ENCODE measurements at regions not wholly inside any gene's neighbourhood (a gene's known extent, or its start where the extent isn't known, plus 50 kb on each side); places are given as distances from the start of the nearest gene placed in this dataset.
"Not testable (repeated sequence)": the region's sequence is repeated elsewhere in the genome, so short reads cannot be mapped to it uniquely, and the experiment has no call there.

DNA sequence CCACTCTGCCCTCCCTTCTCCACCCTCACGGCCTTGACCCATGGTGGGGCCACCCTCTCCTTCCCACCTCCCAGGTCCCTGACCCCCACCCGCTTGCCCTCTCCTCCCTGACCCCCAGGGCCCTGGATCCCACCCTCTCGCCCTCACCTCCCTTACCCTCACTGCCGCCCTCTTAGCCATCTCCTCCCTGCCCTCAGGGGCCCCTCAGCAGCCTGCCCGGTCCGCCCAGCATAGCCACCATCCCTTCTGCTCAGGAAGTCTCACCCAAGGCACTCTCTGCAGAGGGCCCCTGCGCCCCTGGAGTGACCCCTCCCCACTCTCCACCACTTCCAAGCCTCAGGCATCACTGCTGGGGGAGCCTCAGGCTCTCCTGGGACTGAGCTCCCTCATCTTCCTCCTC is 66.3 kb downstream of the MRPL36 start:
- TF ChIP-seq, protein P1, sequence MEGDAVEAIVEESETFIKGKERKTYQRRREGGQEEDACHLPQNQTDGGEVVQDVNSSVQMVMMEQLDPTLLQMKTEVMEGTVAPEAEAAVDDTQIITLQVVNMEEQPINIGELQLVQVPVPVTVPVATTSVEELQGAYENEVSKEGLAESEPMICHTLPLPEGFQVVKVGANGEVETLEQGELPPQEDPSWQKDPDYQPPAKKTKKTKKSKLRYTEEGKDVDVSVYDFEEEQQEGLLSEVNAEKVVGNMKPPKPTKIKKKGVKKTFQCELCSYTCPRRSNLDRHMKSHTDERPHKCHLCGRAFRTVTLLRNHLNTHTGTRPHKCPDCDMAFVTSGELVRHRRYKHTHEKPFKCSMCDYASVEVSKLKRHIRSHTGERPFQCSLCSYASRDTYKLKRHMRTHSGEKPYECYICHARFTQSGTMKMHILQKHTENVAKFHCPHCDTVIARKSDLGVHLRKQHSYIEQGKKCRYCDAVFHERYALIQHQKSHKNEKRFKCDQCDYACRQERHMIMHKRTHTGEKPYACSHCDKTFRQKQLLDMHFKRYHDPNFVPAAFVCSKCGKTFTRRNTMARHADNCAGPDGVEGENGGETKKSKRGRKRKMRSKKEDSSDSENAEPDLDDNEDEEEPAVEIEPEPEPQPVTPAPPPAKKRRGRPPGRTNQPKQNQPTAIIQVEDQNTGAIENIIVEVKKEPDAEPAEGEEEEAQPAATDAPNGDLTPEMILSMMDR (IDR thresholded peaks at IDR 0.05; ENCODE audit: insufficient read depth, low read length, poor library complexity, severe bottlenecking) = no peak
- Histone ChIP-seq H3K4me3 (replicated peaks; ENCODE audit: low read depth, low read length) (no peak overlapping the region), H3K27me3 (replicated peaks; ENCODE audit: control insufficient read depth, insufficient read depth, low read length) (no peaks in the 10 kb centered on the region; the same call in 1 of the 2 replicates), H3K36me3 (ENCODE audit: control insufficient read depth, insufficient read depth, low read length) (no peaks in the 10 kb centered on the region)
- no peak for DNase-seq (ENCODE audit: extremely low read depth, insufficient read length)

GRCh38 chr5:1732945-1733344 is 66.7 kb downstream of the MRPL36 start:
- TF ChIP-seq, protein P1 (IDR thresholded peaks at IDR 0.05; ENCODE audit: insufficient read depth, low read length, poor library complexity, severe bottlenecking) = no peak
- no peaks in the 10 kb centered on the region; the same call in 1 of the 2 replicates for H3K27me3 ChIP-seq (replicated peaks; ENCODE audit: control insufficient read depth, insufficient read depth, low read length)

GRCh38 chr5:1732238-1732941 is 67.2 kb downstream of the MRPL36 start:
- Histone ChIP-seq H3K36me3 (ENCODE audit: control insufficient read depth, insufficient read depth, low read length) (no peaks in the 10 kb centered on the region), H3K4me3 (replicated peaks; ENCODE audit: low read depth, low read length) (no peak overlapping the region), H3K27me3 (replicated peaks; ENCODE audit: control insufficient read depth, insufficient read depth, low read length) (no peaks in the 10 kb centered on the region; the same call in 1 of the 2 replicates)
- no peak for DNase-seq (ENCODE audit: extremely low read depth, insufficient read length)
- TF ChIP-seq, protein P1 (IDR thresholded peaks at IDR 0.05; ENCODE audit: insufficient read depth, low read length, poor library complexity, severe bottlenecking) = no peak

More at GRCh38 chr5:1732945-1733344, 66.7 kb downstream of the MRPL36 start:
- Histone ChIP-seq H3K4me3 (replicated peaks; ENCODE audit: low read depth, low read length) (no peak overlapping the region), H3K36me3 (ENCODE audit: control insufficient read depth, insufficient read depth, low read length) (no peaks in the 10 kb centered on the region)
- DNase-seq (ENCODE audit: extremely low read depth, insufficient read length) = no peak

DNA sequence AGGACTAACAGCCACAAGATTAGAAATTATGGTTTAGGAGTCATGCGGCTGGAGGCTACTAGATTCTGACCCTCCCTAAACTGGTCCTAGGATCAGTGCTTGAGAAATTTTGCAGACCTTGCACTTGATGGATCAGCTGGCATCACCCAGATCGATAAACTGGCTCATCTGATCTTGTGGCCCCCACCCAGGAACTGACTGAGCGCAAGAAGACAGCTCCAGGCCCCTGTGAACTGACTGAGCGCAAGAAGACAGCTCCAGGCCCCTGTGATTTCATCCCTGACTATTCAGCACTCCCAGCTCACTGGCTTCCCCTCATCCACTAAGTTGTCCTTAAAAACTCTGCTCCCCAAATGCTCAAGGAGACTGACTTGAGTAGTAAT is 67.8 kb downstream of the MRPL36 start:
- H3K4me3 ChIP-seq (replicated peaks; ENCODE audit: low read depth, low read length); H3K27me3 ChIP-seq (replicated peaks; ENCODE audit: control insufficient read depth, insufficient read depth, low read length); H3K36me3 ChIP-seq (ENCODE audit: control insufficient read depth, insufficient read depth, low read length); DNase-seq (ENCODE audit: extremely low read depth, insufficient read length): not testable (repeated sequence)

DNA sequence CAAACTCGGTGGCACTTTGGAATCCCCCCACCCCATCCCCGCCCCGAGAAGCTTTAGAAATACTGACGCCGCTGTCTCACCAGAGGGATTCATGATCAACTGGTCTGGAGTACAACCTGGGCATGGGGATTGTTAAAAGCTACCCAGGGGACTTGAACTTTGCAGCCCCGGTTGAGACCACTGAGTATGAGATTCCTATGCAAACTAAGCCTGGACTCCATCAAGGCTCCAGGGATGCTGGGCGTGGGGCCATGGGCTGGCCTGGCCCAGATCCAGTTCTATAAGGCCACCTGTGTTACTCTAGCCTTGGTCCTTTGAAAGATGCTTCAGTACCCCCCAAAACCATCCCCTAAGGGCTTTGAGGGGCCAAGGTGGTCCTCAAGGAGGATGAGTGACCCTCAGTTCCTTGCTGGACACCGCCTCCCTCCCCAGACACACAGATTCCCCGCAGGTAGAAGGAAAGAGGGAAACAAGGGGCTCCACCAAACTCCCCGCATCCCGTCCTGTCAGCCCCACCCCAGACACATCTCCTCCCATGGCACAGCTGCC is 68.5 kb downstream of the MRPL36 start:
- H3K36me3 ChIP-seq (ENCODE audit: control insufficient read depth, insufficient read depth, low read length) = no peaks in the 10 kb centered on the region
- no peaks in the 10 kb centered on the region; the same call in 1 of the 2 replicates for H3K27me3 ChIP-seq (replicated peaks; ENCODE audit: control insufficient read depth, insufficient read depth, low read length)
- no peak overlapping the region for H3K4me3 ChIP-seq (replicated peaks; ENCODE audit: low read depth, low read length)
- DNase-seq (ENCODE audit: extremely low read depth, insufficient read length) = no peak
- TF ChIP-seq, protein P1 (IDR thresholded peaks at IDR 0.05; ENCODE audit: insufficient read depth, low read length, poor library complexity, severe bottlenecking) = no peak

GRCh38 chr5:1730487-1730847 is 69.2 kb downstream of the MRPL36 start:
- H3K27me3 ChIP-seq (replicated peaks; ENCODE audit: control insufficient read depth, insufficient read depth, low read length) = no peaks in the 10 kb centered on the region; the same call in 1 of the 2 replicates
- TF ChIP-seq, protein P1 (IDR thresholded peaks at IDR 0.05; ENCODE audit: insufficient read depth, low read length, poor library complexity, severe bottlenecking) = no peak
- H3K4me3 ChIP-seq (replicated peaks; ENCODE audit: low read depth, low read length) = no peak overlapping the region
- no peak for DNase-seq (ENCODE audit: extremely low read depth, insufficient read length)
- H3K36me3 ChIP-seq (ENCODE audit: control insufficient read depth, insufficient read depth, low read length) = no peaks in the 10 kb centered on the region
